NCI-H2196 (cell line): ENCODE measurements at regions not wholly inside any gene's neighbourhood (a gene's known extent, or its start where the extent isn't known, plus 50 kb on each side); places are given as distances from the start of the nearest gene placed in this dataset.
"Not testable (repeated sequence)": the region's sequence is repeated elsewhere in the genome, so short reads cannot be mapped to it uniquely, and the experiment has no call there.

Experiments
- DNase-seq: peaks from one replicate; lab custom pipeline; 2025; ENCODE audit not compliant: unreplicated experiment; lab: John Stamatoyannopoulos, UW

DNA sequence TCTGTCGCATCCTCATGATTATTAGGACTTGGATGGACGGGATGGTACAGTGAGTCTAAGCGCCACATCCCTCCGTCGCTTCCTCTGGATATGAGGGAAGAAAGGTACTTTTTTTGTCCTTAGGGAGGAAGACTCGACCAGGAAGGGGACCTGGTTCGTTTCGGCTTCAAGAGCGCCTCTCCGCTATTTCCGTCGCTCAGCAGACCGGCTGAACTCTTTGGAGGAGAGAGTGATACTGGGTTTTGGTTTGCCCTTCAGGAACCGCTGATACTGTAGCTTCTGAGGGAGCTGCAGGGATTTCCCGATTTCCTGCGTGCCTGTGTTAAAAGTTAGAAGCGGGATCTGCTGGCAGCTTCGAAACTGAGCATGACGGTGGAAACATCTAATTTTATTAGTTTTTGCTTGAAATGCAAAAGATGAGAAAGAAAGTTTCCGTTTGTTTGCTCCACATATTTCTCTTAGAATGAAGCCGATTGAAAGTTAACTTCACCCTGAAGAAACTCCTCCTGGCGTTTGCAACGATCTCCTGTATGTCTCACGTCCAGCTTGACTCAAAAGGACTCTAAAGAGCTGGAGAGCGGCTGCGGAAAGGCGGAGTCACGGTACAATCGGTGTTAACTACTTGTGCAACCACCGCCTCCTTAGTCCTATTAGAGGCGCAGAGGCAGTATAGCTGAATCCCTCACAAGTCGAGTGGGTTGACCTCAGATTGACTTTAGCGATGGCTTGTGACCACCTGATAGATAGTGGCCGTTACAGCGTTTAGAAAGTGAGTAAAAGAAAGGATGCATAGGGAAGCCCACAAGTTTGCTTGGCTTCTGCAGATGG, 129.4 kb downstream of the TRIM27 start:
- no peak for DNase-seq

DNA sequence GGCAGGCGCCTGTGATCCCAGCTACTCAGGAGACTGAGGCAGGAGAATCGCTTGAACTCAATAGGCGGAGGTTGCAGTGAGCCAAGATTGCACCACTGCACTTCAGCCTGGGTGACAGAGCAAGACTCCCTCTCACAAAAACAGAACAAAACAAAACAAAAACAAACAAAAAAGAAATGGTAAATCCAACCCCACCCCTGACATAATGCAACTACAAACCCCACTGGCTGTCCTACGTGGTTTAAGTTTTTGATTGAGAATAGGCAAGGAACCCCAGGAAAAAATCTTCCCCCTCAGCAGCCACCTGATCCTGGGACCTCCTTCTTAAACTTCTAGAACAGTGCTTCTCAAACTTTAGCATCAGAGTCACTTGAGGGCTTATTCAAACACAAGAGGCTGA, 123.1 kb downstream of the TRIM27 start:
- DNase-seq: not testable (repeated sequence)

DNA sequence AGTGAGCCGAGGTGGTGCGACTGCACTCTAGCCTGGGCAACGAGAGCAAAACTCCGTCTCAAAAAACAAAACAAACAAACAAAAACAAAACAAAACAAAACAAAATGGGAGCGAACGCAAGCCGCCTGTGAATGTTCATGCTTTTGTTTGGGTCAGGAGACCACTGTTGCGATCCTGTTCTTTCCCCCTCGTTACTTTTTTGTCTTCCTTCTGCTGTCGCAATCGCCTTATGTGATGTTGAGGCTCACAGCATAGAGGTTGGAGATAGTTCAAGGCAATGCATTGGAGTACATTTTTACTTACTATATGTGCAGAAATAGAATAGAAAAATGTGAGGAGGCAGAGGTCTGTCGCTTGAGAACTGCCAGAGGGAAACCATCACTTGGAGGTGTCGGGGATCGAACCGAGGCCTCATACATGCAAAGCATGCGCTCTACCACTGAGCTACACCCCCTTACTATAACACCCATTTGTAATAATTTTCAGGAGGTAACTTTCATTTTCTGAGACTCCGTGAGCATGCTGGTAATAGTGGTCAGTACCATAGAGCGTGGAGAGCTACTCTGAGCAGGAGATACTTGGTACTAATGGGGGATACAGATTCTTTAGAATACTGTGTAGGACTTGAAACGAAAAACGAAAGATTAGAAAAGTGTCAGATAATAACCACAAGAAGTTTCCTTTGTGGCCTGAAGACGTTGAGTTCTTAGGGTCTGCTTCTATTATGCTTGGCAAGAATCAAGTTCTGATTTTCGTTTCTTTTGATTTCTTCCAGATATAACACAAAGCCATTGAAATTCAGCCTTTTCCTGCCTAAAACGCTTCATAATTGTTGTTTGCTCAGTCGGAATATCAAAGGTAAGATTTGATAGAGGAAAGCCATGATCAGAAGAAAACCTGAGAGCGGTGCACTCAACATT, 121.1 kb downstream of the TRIM27 start:
- no peak for DNase-seq

DNA sequence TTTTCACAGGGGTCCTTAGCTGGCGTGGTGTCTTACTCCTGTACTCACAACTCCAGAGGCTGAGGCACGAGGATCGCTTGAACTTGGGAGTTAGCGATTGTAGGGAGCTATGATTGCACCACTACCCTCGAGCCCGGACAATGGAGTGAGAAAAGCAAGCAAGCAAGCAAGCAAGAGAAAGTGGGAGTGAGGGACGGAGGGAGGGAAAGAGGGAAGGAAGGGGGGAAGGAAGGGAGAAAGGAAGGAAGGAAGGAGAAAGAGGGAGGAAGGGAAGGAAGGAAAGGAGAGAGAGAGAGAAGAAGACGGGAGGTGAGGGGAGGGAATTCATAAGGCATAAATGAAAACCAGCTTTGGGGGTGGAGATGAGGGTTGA, 120.5 kb downstream of the TRIM27 start:
- DNase-seq: no peak

DNA sequence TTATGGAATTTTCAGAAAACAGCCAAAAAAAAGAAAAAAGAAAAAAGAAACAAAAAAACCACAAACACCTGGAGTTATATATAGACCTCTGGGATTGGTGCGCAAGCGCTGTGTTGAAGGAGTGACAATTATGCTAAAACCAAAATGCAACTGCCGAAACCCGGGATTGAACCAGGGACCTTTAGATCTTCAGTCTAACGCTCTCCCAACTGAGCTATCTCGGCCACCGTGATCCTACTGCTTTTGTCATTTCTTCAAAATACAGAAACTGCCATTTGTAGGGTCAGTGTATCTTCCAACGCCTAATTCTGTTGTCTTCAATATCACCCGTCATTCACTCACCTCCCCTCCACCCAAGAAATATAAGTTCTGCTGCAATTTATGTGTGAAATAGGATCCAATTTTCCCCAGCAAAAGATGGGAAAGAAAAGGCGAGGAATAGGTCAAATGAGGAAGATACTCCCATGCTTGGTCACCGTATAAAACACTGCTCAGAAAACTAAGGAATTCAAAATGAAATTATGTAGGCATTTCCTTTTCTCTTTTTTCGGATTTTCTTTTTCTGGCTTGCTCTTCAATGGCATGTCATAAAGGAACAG, 116.0 kb downstream of the TRIM27 start:
- no peak for DNase-seq

DNA sequence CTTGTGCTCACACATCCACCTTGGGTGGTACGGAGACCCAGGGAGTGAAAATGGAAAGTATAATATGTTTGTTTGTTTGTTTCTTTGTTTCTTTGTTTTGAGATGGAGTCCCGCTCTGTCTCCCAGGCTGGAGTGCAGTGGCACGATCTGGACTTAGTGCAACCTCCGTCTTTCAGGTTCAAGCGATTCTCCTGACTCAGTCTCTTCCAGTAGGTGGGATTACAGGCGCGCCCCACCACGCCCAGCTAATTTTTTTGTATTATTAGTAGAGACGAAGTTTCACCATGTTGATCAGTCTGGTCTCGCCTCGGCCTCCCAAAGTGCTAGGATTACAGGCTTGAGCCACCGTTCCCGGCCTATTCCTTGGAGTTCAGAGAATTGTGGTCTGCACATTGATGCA, 115.4 kb downstream of the TRIM27 start:
- DNase-seq: no peak

DNA sequence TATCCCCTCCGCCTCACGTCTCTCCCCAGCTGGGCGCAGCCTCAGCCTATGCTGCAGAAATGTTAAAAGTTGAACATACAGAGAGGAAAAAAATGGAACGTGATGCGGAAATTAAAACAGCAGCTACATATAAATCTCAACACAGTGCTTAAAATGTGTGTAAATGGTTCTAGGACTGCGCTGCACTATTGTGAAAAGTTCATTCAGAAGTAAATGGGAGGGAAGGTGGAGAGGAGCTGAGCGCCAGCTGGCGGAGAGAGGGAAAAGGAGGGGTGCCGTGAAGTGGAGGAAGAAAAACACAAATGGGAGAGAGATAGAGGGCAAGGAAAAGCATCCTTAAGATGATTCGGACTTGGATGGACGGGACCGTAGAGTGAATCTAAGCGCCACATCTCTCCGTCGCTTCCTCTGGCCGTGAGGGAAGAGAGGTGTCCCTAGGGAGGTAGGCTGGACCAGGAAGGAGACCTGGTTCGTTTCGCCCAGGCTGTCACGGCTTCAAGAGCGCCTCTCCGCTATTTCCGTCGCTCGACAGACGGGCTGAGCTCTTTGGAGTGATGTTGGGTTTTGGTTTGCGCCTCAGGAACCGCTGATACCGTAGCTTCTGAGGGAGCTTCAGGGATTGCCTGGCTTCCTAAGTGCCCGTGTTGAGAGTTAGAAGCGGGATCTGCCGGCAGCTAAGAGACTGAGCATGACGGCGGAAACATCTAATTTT, 113.7 kb downstream of the TRIM27 start:
- no peak for DNase-seq

DNA sequence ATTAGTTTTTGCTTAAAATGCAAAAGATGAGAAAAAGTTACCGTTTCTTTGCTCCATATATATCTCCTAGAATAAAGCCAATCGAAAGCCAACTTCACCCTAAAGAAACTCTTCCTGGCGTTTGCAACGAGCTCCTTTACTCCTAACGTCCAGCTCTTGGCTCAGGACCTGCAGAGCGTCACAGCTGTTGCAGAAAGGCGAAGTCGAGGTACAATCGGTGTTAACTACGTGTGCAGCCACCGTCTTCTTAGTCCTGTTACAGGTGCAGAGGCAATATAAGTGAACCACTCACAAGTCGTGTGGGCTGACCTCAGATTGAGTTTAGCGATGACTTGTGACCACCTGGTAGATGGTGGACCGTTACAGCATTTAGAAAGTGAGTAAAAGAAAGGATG, 113.1 kb downstream of the TRIM27 start:
- no peak for DNase-seq

DNA sequence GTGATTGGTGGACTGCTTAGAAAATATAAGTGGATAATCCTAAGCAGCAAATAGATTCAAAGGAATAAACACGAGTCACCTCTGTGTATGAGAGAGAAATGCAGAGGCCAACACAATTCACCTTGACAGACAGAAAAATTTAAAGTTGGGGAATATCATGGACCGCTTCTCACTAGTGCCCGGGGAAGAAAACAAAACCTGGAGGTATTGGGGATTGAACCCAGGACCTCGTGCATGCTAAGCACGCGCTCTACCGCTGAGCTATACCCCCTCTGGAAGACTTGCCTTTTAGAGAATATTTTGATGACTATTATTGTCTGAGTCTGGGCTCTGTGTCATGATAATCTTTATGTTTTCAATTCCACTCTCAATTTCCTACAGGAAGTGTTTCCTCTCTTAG, 111.9 kb downstream of the TRIM27 start:
- DNase-seq: no peak

DNA sequence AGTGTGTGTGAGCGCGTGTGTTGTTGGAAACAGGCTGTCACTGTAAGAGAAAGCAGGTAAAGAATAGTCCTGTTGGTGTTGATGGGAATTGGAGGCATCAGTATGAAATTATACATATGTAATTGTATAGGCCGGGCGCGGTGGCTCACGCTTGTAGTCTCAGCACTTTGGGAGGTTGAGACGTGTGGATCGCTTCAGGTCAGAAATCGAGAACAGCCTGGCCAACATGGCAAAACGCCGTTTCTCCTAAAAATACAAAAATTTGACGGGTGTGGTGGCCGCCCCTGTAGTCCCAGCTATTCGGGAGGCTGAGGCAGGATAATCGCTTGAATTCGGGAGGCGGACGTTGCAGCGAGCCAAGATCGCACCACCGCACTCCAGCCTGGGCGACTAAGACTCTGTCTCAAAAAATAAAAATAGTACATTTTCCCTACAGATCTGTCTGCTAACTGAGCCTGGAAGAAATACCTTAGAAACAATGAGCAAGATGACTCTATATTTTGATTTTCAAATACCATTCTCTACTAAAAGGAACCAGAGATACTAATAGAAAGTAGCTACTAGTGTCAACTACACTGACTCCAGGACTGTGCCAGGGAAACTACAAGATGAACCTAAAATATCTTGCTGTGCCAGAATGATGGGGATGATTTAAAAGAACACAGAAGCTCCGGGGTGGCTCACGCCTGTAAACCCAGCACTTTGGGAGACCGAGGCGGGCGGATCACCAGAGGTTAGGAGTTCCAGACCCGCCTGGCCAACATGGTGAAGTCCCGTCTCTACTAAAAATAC, 110.8 kb downstream of the TRIM27 start:
- DNase-seq: no peak

DNA sequence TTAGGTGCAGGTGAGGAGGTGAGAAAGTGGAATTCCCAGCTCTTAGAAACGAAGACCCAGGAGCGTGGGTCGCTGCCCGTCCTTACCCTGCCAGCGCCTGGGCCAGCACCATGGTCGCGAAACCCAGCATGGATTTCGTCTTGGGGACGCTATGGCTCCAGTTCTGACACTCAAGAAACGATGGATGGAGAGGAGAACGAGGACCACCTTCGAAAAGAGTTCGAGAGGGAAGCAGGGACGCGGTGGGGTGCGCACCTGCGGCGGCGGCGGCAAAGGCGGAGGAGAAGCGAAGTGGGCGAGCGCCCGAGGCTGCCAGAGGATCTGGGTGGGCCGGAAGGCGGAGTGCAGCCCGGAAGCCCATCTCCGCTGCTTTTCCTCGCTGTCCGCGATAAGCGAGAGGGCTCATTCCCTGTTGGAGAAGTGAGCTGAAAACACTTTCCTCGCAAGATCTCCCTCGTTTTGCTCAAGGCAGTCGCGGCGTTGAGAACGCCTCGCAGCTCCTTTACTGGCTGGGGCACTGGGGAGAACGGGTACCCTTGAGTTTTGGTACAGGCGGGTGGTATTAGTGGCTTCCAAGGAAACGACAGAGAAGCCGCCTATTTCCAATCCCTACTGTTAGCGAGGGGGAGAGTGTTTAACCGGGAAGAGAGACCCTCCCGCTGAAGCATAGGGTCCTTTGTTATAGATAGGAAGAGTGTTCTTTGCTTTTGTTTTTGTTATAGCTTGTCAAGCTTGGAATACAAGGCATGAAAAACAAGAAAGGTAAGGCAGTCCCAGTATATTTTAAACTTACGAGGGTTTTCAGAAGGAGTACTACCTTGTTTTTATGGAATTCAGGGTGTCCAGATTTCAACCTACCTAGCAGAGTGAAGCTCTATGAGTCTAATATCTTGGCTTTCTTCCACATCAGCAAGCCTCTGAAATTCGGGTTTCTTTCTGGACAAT, 109.5 kb downstream of the TRIM27 start:
- DNase-seq: no peak

DNA sequence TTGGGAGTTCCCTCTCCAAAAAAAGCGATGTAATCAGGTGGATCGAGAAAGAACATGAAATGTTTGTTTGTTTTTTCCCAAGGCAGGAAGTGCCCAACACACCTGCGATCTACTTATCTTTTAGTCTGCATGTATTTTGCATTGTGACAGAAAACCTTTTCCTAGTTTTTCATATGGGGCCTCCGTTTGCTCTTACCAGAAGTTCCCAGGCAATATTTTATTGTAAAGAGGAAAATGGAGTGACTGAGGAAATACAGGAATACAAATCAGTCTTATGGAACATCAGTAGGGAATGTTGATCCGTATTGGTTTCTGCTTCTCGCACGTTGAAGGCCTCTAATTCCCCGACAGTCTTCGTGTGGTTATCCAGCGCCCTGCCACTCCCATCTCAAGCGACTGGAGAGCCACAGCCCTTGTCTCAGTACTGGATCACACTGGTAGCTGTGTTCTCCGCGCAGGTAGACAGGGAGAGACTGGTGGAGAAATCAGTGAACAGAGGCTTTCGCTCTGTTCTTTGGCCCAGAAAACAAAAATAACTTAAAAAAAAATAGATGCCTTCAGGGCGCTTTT, 107.4 kb downstream of the TRIM27 start:
- DNase-seq: no peak

DNA sequence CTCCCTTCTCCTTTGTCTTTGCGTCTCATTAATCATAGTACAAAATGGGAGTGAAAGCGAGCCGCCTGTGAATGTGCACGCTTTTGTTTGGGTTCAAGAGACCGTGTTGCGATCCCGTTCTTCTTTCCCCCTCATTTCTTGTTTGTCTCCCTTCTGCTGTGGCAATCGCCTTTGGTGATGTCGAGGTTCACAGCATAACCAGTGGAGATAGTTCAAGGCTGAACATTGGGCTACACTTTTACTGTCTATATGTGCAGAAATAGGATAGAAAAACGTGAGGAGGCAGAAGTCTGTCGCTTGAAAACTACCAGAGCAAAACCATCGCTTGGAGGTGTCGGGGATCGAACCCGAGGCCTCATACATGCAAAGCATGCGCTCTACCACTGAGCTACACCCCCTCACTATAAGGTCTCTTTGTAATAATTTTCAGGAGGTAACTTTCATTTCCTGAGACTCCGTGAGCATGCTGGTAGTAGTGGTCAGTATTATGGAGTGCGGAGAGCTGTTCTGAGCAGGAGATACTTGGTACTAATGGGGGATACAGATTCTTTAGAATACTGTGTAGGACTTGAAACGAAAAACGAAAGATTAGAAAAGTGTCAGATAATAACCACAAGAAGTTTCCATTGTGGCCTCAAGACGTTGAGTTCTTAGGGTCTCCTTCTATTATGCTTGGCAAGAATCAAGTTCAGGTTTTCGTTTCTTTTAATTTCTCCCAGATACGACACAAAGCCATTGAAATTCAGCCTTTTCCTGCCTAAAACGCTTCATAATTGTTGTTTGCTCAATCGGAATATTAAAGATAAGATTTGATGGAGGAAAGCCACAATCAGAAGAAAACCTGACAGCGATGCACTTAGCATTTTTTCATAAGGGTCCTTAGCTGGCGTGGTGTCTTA, 106.6 kb downstream of the TRIM27 start:
- no peak for DNase-seq

DNA sequence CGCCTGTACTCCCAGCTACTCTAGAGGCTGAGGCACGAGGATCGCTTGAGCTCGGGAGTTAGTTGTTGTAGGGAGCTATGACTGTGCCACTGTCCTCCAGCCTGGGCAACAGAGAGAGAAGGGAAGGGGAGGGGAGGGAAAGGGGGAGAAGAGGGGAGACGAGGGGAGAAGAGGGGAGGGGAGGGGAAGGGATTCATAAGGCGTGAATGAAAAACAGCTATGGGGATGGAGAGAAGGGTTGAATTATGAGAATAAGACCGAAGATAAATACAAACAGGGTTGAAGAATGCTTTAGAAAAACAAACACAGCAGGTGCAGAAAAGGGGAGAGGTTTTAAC, 106.0 kb downstream of the TRIM27 start:
- DNase-seq: no peak

DNA sequence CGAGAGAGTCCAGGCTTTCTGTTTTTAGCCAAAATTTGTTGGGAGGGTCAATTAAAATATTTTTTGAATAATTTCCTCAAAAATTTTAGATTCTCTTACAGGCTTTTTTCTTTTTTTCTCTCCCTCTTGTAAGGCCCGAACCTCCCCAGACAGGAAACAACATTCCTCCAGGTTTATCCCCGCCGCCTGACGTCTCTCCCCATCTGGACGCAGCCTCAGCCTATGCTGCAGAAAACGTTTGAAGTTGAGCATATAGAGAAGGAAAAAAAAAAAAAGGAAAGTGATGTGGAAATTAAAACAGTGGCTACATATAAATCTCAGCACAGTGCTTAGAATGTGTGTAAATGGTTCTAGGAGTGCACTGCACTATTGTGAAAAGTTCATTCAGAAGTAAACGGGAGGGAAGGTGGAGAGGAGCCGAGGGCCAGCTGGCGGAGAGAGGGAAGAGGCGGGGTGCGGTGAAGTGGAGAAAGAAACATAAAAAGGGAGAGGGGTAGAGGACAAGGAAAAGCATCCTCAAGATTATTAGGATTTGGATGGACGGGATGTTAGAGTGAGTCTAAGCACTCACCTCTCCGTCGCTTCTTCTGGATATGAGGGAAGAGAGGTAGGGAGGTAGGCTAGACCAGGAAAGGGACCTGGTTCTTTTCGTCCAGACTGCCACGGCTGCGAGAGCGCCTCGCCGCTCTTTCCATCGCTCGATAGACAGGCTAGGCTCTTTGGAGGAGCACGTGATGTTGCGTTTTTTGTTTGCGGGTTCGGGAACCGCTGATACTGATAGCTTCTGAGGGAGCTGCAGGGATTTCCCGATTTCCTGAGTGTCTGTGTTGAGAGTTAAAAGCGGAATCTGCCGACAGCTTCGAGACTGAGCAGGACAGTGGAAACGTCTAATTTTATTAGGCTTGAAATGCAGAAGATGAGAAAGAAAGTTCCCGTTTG, 98.7 kb downstream of the TRIM27 start:
- DNase-seq: no peak

DNA sequence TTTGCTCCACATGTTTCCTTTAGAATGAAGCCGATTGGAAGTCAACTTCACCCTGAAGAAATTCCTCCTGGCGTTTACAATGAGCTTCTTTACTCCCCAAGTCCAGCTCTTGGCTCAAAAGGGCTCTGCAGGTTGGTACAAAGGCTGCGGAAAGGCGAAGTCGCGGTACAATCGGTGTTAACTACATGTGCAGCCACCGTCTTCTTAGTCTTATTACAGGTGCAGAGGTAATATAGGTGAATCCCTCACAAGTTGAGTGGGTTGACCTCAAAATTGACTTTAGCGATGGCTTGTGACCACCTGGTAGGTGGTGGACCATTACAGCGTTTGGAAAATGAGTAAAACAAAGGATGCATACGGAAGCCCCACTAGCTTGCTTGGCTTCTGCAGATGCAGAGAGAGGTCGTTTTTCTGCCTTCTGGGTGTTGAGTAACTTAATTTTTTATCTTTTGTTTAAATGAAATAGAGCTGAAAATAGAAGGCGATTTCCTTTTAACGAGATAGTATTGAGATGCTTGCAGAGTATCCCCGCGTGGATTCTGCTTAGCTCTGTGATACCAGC, 98.0 kb downstream of the TRIM27 start:
- DNase-seq: no peak

DNA sequence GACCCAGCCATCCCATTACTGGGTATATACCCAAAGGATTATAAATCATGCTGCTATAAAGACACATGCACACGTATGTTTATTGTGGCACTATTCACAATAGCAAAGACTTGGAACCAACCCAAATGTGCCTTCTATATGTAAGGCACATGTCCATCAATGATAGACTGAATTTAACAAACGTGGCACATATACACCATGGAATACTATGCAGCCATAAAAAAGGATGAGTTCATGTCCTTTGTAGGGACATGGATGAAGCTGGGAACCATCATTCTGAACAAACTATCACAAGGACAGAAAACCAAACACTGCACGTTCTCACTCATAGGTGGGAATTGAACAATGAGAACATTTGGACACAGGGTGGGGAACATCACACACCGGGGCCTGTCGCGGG, 92.1 kb downstream of the TRIM27 start:
- not testable (repeated sequence) for DNase-seq
